Gastroesophageal sphincter (tissue), 3 donors: ENCODE measurements at regions not wholly inside any gene's neighbourhood (a gene's known extent, or its start where the extent isn't known, plus 50 kb on each side); places are given as distances from the start of the nearest gene placed in this dataset.

Experiments
- EP300 ChIP-seq: sonication (generic); formaldehyde crosslinking; IDR thresholded peaks from one replicate; pipeline ENCODE4 v1.6.1; 2017; ENCODE audit warnings: antibody characterized with exemption, mild to moderate bottlenecking
- POLR2A ChIP-seq, 2 donors: fragments of 450-650 bp; IDR thresholded peaks; one replicate each; pipeline ENCODE4 v1.6.1; 2017; ENCODE audit warnings: antibody characterized with exemption in 2 of 2, mild to moderate bottlenecking in 2 of 2, moderate library complexity in 1 of 2
- POLR2AphosphoS5 ChIP-seq: sonication (generic); formaldehyde crosslinking; IDR thresholded peaks from one replicate; pipeline ENCODE4 v1.6.1; 2017; ENCODE audit warnings: antibody characterized with exemption
- TF ChIP-seq, protein P1 (sequence below), 4 experiments: fragments of 200-600 bp in 2 of 4; fragments of 450-650 bp in 2 of 4; sonication (generic) in 1 of 4; IDR thresholded peaks; one replicate each; pipeline ENCODE4 v1.5.1; 2017 to 2019; ENCODE audit warnings: antibody characterized with exemption in 4 of 4, mild to moderate bottlenecking in 2 of 4, moderate library complexity in 2 of 4

DNA sequence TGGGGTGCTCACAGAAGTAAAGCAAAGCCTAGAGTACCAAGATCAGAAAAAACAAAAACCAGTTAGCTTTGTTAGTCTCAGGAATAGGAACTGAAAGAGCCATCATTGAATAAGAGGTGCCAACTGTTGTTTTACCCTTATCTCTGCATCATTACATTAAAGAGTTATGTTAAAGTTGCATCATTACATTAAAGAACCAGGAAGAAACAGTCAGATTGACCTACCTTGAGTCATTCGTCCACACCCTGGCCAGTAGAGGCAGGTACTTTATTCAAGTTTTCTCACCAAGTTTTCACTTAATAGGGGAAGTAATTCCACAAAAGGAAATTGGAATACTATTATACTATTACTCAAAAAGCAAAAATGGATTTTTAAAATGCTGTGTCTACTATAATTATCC is 121.7 kb upstream of the CNOT2 start:
- TF ChIP-seq, protein P1, sequence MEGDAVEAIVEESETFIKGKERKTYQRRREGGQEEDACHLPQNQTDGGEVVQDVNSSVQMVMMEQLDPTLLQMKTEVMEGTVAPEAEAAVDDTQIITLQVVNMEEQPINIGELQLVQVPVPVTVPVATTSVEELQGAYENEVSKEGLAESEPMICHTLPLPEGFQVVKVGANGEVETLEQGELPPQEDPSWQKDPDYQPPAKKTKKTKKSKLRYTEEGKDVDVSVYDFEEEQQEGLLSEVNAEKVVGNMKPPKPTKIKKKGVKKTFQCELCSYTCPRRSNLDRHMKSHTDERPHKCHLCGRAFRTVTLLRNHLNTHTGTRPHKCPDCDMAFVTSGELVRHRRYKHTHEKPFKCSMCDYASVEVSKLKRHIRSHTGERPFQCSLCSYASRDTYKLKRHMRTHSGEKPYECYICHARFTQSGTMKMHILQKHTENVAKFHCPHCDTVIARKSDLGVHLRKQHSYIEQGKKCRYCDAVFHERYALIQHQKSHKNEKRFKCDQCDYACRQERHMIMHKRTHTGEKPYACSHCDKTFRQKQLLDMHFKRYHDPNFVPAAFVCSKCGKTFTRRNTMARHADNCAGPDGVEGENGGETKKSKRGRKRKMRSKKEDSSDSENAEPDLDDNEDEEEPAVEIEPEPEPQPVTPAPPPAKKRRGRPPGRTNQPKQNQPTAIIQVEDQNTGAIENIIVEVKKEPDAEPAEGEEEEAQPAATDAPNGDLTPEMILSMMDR (IDR thresholded peaks at IDR 0.05) = no peak
- TF ChIP-seq POLR2AphosphoS5 = no peak
- no peak for TF ChIP-seq POLR2A (IDR thresholded peaks at IDR 0.05)
- no peak for TF ChIP-seq EP300
